Fibroblast of lung (primary cell): ENCODE measurements at regions not wholly inside any gene's neighbourhood (a gene's known extent, or its start where the extent isn't known, plus 50 kb on each side); places are given as distances from the start of the nearest gene placed in this dataset.

Source experiments
- EZH2 ChIP-seq: IDR thresholded peaks from 2 replicates; pipeline ENCODE4 v1.5.1; 2012; ENCODE audit warnings: low read length, control low read depth, mild to moderate bottlenecking; ENCODE audit errors: missing control alignments
- TF ChIP-seq, protein P1 (sequence below), 2 donors: IDR thresholded peaks in 1 of 2; conservative IDR thresholded peaks in 1 of 2; 1 replicate in 1 of 2; 2 replicates in 1 of 2; pipeline ENCODE4 v1.5.1; 2011 to 2012; ENCODE audit warnings: low read length in 2 of 2, control low read depth in 1 of 2, inconsistent platforms in 1 of 2, low read depth in 1 of 2, mild to moderate bottlenecking in 1 of 2

DNA sequence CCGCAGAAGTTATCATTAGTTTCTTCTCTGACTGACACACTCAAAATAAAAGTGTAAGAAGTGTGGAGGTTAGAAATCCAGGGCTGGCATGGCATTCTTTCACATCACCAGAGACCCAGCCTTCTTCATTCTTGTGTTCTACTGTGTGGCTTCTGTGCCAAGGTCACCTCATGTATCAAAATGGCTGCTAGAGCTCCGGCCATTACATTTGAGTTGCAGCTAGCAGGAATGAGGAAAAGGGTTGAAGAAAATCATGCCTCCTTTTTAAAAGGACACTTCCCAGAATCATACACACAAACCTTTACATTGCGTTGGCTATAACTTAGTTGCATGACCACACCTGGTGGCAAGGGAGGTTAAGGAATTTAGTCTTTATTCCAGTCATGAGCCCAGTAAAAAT, 345.6 kb upstream of the PROK2 start:
- TF ChIP-seq, protein P1, sequence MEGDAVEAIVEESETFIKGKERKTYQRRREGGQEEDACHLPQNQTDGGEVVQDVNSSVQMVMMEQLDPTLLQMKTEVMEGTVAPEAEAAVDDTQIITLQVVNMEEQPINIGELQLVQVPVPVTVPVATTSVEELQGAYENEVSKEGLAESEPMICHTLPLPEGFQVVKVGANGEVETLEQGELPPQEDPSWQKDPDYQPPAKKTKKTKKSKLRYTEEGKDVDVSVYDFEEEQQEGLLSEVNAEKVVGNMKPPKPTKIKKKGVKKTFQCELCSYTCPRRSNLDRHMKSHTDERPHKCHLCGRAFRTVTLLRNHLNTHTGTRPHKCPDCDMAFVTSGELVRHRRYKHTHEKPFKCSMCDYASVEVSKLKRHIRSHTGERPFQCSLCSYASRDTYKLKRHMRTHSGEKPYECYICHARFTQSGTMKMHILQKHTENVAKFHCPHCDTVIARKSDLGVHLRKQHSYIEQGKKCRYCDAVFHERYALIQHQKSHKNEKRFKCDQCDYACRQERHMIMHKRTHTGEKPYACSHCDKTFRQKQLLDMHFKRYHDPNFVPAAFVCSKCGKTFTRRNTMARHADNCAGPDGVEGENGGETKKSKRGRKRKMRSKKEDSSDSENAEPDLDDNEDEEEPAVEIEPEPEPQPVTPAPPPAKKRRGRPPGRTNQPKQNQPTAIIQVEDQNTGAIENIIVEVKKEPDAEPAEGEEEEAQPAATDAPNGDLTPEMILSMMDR (conservative IDR thresholded peaks at IDR 0.05 in 1 of 2, IDR thresholded peaks at IDR 0.05 in 1 of 2; ENCODE audit: low read depth in 1 of 2, low read length in 2 of 2), result no peak
- TF ChIP-seq EZH2, result no peak
